ENCODE measurements at regions not wholly inside any gene's neighbourhood (a gene's known extent, or its start where the extent isn't known, plus 50 kb on each side); places are given as distances from the start of the nearest gene placed in this dataset.

GRCh38 chr3:194944526-194944925, 258.8 kb downstream of the FAM43A start:
- TF ChIP-seq CEBPB (IDR thresholded peaks at IDR 0.05; ENCODE audit: low read depth, low read length) (no peak), CTCF (conservative IDR thresholded peaks at IDR 0.05; ENCODE audit: low read depth, low read length) (no peak), ELK1 (IDR thresholded peaks at IDR 0.05; ENCODE audit: borderline replicate concordance, low read depth, low read length) (no peak), CHD1 (IDR thresholded peaks at IDR 0.05; ENCODE audit: low read depth, low read length) (no peak)

Measured in IMR-90 (cell line).